IMR-90 (cell line): ENCODE measurements at regions not wholly inside any gene's neighbourhood (a gene's known extent, or its start where the extent isn't known, plus 50 kb on each side); places are given as distances from the start of the nearest gene placed in this dataset.

Source experiments
- ATAC-seq: fragments of 200-7000 bp; cut with Tn5 transposase; 2 replicates; pipeline ENCODE4 v1.9.1; 2020; ENCODE audit warnings: low read depth, mild to moderate bottlenecking, moderate library complexity
- BruUV-seq: library from RNA; stranded (reverse); fragments of 400-500 nt; replicated peaks from 2 replicates; lab custom pipeline; 2021; lab: Mats Ljungman, UMichigan
- CTCF ChIA-PET: fragments of 300-600 bp; formaldehyde crosslinking; extraction: SDS; loops from one replicate; lab custom pipeline; 2021; ENCODE audit warnings: antibody characterized with exemption; lab: Yijun Ruan, JAX
- POLR2A ChIA-PET: fragments of 300-600 bp; sonication (Branson Sonifier 250); formaldehyde crosslinking; loops from one replicate; lab custom pipeline; 2022; ENCODE audit warnings: antibody characterized with exemption; ENCODE audit not compliant: unreplicated experiment; lab: Charles Lee
- DNase-seq: peaks from one replicate; pipeline ENCODE4 v3.0.0; 2013
- H2AFZ ChIP-seq: replicated peaks from 2 replicates; pipeline ENCODE3; 2013; ENCODE audit warnings: low read length, mild to moderate bottlenecking; ENCODE audit not compliant: poor library complexity
- H2AK5ac ChIP-seq: 2 replicates; pipeline ENCODE4 v1.6.1; 2013; ENCODE audit warnings: low read depth, low read length, inconsistent platforms
- H2AK9ac ChIP-seq: replicated peaks from 2 replicates; pipeline ENCODE3; 2013; ENCODE audit warnings: mild to moderate bottlenecking, low read depth, low read length, moderate library complexity; ENCODE audit not compliant: poor library complexity
- H2BK120ac ChIP-seq: 2 replicates; pipeline ENCODE4 v1.6.1; 2013; ENCODE audit warnings: low read depth, low read length, inconsistent platforms
- H2BK15ac ChIP-seq: 3 replicates; pipeline ENCODE4 v1.6.1; 2013; ENCODE audit warnings: low read depth, low read length, inconsistent platforms
- H2BK20ac ChIP-seq: 2 replicates; pipeline ENCODE4 v1.6.1; 2013; ENCODE audit warnings: low read depth, mild to moderate bottlenecking, inconsistent platforms, low read length, moderate library complexity
- H2BK5ac ChIP-seq: 2 replicates; pipeline ENCODE4 v1.6.1; 2013; ENCODE audit warnings: mild to moderate bottlenecking, low read depth, low read length, inconsistent platforms; ENCODE audit not compliant: poor library complexity, severe bottlenecking
- H3K14ac ChIP-seq: replicated peaks from 2 replicates; pipeline ENCODE4 v1.6.1; 2013; ENCODE audit warnings: low read depth, low read length, inconsistent platforms
- H3K18ac ChIP-seq: 2 replicates; pipeline ENCODE4 v1.6.1; 2013; ENCODE audit warnings: low read depth, low read length, control low read depth
- H3K23ac ChIP-seq: 2 replicates; pipeline ENCODE4 v1.6.1; 2013; ENCODE audit warnings: low read depth, low read length, inconsistent platforms
- H3K27ac ChIP-seq: 2 replicates; pipeline ENCODE4 v1.5.1; 2013; ENCODE audit warnings: mild to moderate bottlenecking, control low read depth, low read length; ENCODE audit not compliant: insufficient read depth
- H3K27me3 ChIP-seq: 2 replicates; pipeline ENCODE4 v1.6.1; 2013; ENCODE audit warnings: low read length; ENCODE audit not compliant: control insufficient read depth, insufficient read depth
- H3K36me3 ChIP-seq: 2 replicates; pipeline ENCODE4 v1.6.1; 2013; ENCODE audit warnings: low read length, mixed read lengths; ENCODE audit not compliant: control insufficient read depth, insufficient read depth
- H3K4ac ChIP-seq: 2 replicates; pipeline ENCODE4 v1.6.1; 2013; ENCODE audit warnings: low read depth, low read length, inconsistent platforms
- H3K4me1 ChIP-seq: 2 replicates; pipeline ENCODE4 v1.6.1; 2013; ENCODE audit warnings: low read length, mixed read lengths; ENCODE audit not compliant: control insufficient read depth, insufficient read depth
- H3K4me2 ChIP-seq: 2 replicates; pipeline ENCODE4 v1.6.1; 2013; ENCODE audit warnings: low read depth, mild to moderate bottlenecking, control low read depth, low read length, moderate library complexity
- H3K4me3 ChIP-seq: 2 replicates; pipeline ENCODE4 v1.5.1; 2013; ENCODE audit warnings: low read depth, mild to moderate bottlenecking, control low read depth, low read length, moderate library complexity; ENCODE audit not compliant: insufficient read depth
- H3K56ac ChIP-seq: 2 replicates; pipeline ENCODE4 v1.6.1; 2013; ENCODE audit warnings: low read length, inconsistent platforms; ENCODE audit not compliant: insufficient read depth; ENCODE audit errors: extremely low read depth
- H3K79me1 ChIP-seq, 2 experiments: 2 replicates each; pipeline ENCODE4 v1.6.1; 2013; ENCODE audit warnings: low read length in 2 of 2, inconsistent platforms in 1 of 2, low read depth in 1 of 2
- H3K9ac ChIP-seq: 2 replicates; pipeline ENCODE4 v1.6.1; 2013; ENCODE audit warnings: low read depth, low read length, control low read depth
- H3K9me1 ChIP-seq: 2 replicates; pipeline ENCODE4 v1.6.1; 2013; ENCODE audit warnings: low read length, inconsistent platforms; ENCODE audit not compliant: insufficient read depth
- H3K9me3 ChIP-seq: 2 replicates; pipeline ENCODE4 v1.6.1; 2013; ENCODE audit warnings: low read length; ENCODE audit not compliant: control insufficient read depth, insufficient read depth
- H4K20me1 ChIP-seq: 2 replicates; pipeline ENCODE4 v1.6.1; 2013; ENCODE audit warnings: low read length, inconsistent platforms; ENCODE audit not compliant: insufficient read depth
- H4K5ac ChIP-seq: 2 replicates; pipeline ENCODE4 v1.6.1; 2013; ENCODE audit warnings: mild to moderate bottlenecking, low read depth, low read length, control low read depth
- H4K8ac ChIP-seq, 2 experiments: 2 replicates each; pipeline ENCODE4 v1.6.1; 2013; ENCODE audit warnings: low read depth in 2 of 2, low read length in 2 of 2, control low read depth in 1 of 2, inconsistent platforms in 1 of 2
- H4K91ac ChIP-seq: 2 replicates; pipeline ENCODE4 v1.6.1; 2013; ENCODE audit warnings: low read depth, low read length, inconsistent platforms; ENCODE audit not compliant: insufficient read depth
- BHLHE40 ChIP-seq: fragments of 150-350 bp; IDR thresholded peaks from 2 replicates; pipeline ENCODE4 v1.6.1; 2016; ENCODE audit warnings: mild to moderate bottlenecking, low read depth, low read length
- CEBPB ChIP-seq: IDR thresholded peaks from 2 replicates; pipeline ENCODE4 v1.6.1; 2012; ENCODE audit warnings: low read depth, low read length, improper control_type of control experiment
- CHD1 ChIP-seq: IDR thresholded peaks from 2 replicates; pipeline ENCODE4 v1.6.1; 2012; ENCODE audit warnings: low read depth, low read length, improper control_type of control experiment
- CTCF ChIP-seq: conservative IDR thresholded peaks from 2 replicates; pipeline ENCODE4 v1.5.1; 2012; ENCODE audit warnings: mild to moderate bottlenecking, low read depth, low read length, improper control_type of control experiment
- ELK1 ChIP-seq: fragments of 150-350 bp; IDR thresholded peaks from 2 replicates; pipeline ENCODE4 v1.6.1; 2016; ENCODE audit warnings: low read depth, mild to moderate bottlenecking, low read length, moderate library complexity, borderline replicate concordance
- FOS ChIP-seq: fragments of 150-350 bp; IDR thresholded peaks from 2 replicates; pipeline ENCODE4 v1.6.1; 2016; ENCODE audit warnings: low read depth, low read length
- MAFK ChIP-seq: IDR thresholded peaks from 2 replicates; pipeline ENCODE4 v1.6.1; 2012; ENCODE audit warnings: low read depth, low read length, improper control_type of control experiment
- MAZ ChIP-seq: IDR thresholded peaks from 2 replicates; pipeline ENCODE4 v1.6.1; 2012; ENCODE audit warnings: low read depth, mild to moderate bottlenecking, low read length, improper control_type of control experiment, moderate library complexity, borderline replicate concordance
- MXI1 ChIP-seq: IDR thresholded peaks from 2 replicates; pipeline ENCODE4 v1.6.1; 2012; ENCODE audit warnings: low read depth, mild to moderate bottlenecking, low read length, moderate library complexity, borderline replicate concordance
- NFE2L2 ChIP-seq: fragments of 150-350 bp; IDR thresholded peaks from 2 replicates; pipeline ENCODE4 v1.6.1; 2016; ENCODE audit warnings: low read depth, mild to moderate bottlenecking, low read length
- POLR2A ChIP-seq: IDR thresholded peaks from 2 replicates; pipeline ENCODE4 v1.6.1; 2012; ENCODE audit warnings: mild to moderate bottlenecking, low read depth, low read length
- RAD21 ChIP-seq: IDR thresholded peaks from 2 replicates; pipeline ENCODE4 v1.6.1; 2012; ENCODE audit warnings: low read length, improper control_type of control experiment
- RCOR1 ChIP-seq: IDR thresholded peaks from 2 replicates; pipeline ENCODE4 v1.6.1; 2012; ENCODE audit warnings: mild to moderate bottlenecking, low read length, improper control_type of control experiment; ENCODE audit not compliant: insufficient replicate concordance
- RFX5 ChIP-seq: IDR thresholded peaks from 2 replicates; pipeline ENCODE4 v1.8.0; 2012; ENCODE audit warnings: low read depth, mild to moderate bottlenecking, low read length, moderate library complexity
- SMC3 ChIP-seq: fragments of 150-350 bp; IDR thresholded peaks from 2 replicates; pipeline ENCODE4 v1.6.1; 2016; ENCODE audit warnings: low read depth, mild to moderate bottlenecking, antibody characterized with exemption, low read length, moderate library complexity
- USF2 ChIP-seq: fragments of 150-350 bp; IDR thresholded peaks from 2 replicates; pipeline ENCODE4 v1.6.1; 2017; ENCODE audit warnings: mild to moderate bottlenecking, antibody characterized with exemption, low read length, low read depth
- WGBS, 2 experiments: methylation state at CpG; one replicate each; pipeline versions ENCODE4 v1.1.5 to v1.1.7; 2013; ENCODE audit warnings: missing lambda C conversion rate in 2 of 2; ENCODE audit not compliant: insufficient read length in 1 of 2; ENCODE audit errors: extremely low coverage in 2 of 2; 5-methylcytosine and 5-hydroxymethylcytosine counted together
- dilution Hi-C: fragments of 300-500 bp; cut with HindIII; formaldehyde crosslinking; loops from one replicate; pipeline ENCODE4 v1.14.3; 2018; ENCODE audit warnings: low sequenced_read_pairs; ENCODE audit not compliant: unreplicated experiment
- in situ Hi-C: fragments of 300-500 bp; cut with MboI; formaldehyde crosslinking; loops from 3 replicates; pipeline ENCODE4 v1.14.3; 2019; ENCODE audit warnings: low sequenced_read_pairs, inconsistent platforms, mixed read lengths
- intact Hi-C: fragments of 100-400 bp; cut with micrococcal nuclease; formaldehyde crosslinking; loops from 2 replicates; pipeline ENCODE4 v1.10.0; 2022

- Histone ChIP-seq H3K14ac (no peak overlapping the region), H3K4ac (no peak overlapping the region), H2AK9ac (no peak overlapping the region), H4K8ac (no peak overlapping the region), H3K4me2 (no peak overlapping the region), H3K4me3 (no peak overlapping the region), H3K79me1 (no peaks in the 10 kb centered on the region), H3K9ac (no peak overlapping the region), H2BK20ac (no peak overlapping the region), H4K20me1 (no peaks in the 10 kb centered on the region), H3K9me1 (no peaks in the 10 kb centered on the region), H3K56ac (no peak overlapping the region), H3K9me3 (no peaks in the 10 kb centered on the region), H3K23ac (no peak overlapping the region), H3K4me1 (no peaks in the 10 kb centered on the region), H3K36me3 (no peaks in the 10 kb centered on the region), H2AK5ac (no peak overlapping the region), H4K5ac (no peak overlapping the region), H3K27ac (no peak overlapping the region), H3K18ac (no peak overlapping the region), H4K91ac (no peak overlapping the region), H2BK15ac (no peak overlapping the region), H2BK120ac (no peak overlapping the region), H2AFZ (no peak overlapping the region), H3K27me3 (no peaks in the 10 kb centered on the region; the same call in 1 of the 2 replicates), H2BK5ac (no peak overlapping the region)
- ChIA-PET POLR2A (no interaction called here), CTCF (no interaction called here)
- no TSS peak for BruUV-seq
- intact Hi-C loops (no loop called here), dilution Hi-C loops (no loop called here), in situ Hi-C loops (loop anchor here (25.0 kb wide), 1 partner anchor 412 kb away; no protein-coding TSS in a partner anchor)
- no peak for TF ChIP-seq ELK1
- TF ChIP-seq MXI1: no peak
- TF ChIP-seq BHLHE40: no peak
- no peak for TF ChIP-seq FOS
- no peak for TF ChIP-seq MAFK
- no peak for TF ChIP-seq CEBPB
- TF ChIP-seq RAD21: no peak
- TF ChIP-seq NFE2L2: no peak
- no peak for TF ChIP-seq SMC3
- no peak for TF ChIP-seq RCOR1
- no peak for TF ChIP-seq MAZ
- TF ChIP-seq RFX5: no peak
- TF ChIP-seq CHD1: no peak
- TF ChIP-seq USF2: no peak
- TF ChIP-seq POLR2A: no peak
- TF ChIP-seq CTCF: no peak
- 33% methylated on average over 1 of the region's 1 CpG; no CpG with 5 or more reads in 1 of the 2 experiments for WGBS, 2 experiments
- ATAC-seq (no peak), DNase-seq (no peak)
Observed at GRCh38 chr3:132199451-132199850, 117.8 kb upstream of the ACP3 start.
